Panc1 (cell line): ENCODE measurements at regions not wholly inside any gene's neighbourhood (a gene's known extent, or its start where the extent isn't known, plus 50 kb on each side); places are given as distances from the start of the nearest gene placed in this dataset.

Source experiments
- CTCF ChIP-seq: fragments of 450-650 bp; IDR thresholded peaks from 2 replicates; pipeline ENCODE4 v1.5.1; 2017; ENCODE audit warnings: mild to moderate bottlenecking
- POLR2AphosphoS5 ChIP-seq: IDR thresholded peaks from 2 replicates; pipeline ENCODE4 v1.6.1; 2012; ENCODE audit warnings: mild to moderate bottlenecking, low read depth, low read length, moderate library complexity
- SIN3A ChIP-seq: IDR thresholded peaks from 2 replicates; pipeline ENCODE4 v1.6.1; 2012; ENCODE audit warnings: low read depth, mild to moderate bottlenecking, low read length, moderate library complexity, borderline replicate concordance; ENCODE audit not compliant: insufficient read depth

- TF ChIP-seq CTCF: no peak
- TF ChIP-seq POLR2AphosphoS5: no peak
- no peak for TF ChIP-seq SIN3A
These were observed 1503.7 kb downstream of the REEP3 start for GRCh38 chr10:65024886-65025285.
